ENCODE measurements at regions not wholly inside any gene's neighbourhood (a gene's known extent, or its start where the extent isn't known, plus 50 kb on each side); places are given as distances from the start of the nearest gene placed in this dataset.
"Not testable (repeated sequence)": the region's sequence is repeated elsewhere in the genome, so short reads cannot be mapped to it uniquely, and the experiment has no call there.

- DNase-seq, result no peak
These were observed 613.2 kb upstream of the RAB6C start for GRCh38 chr2:129366263-129366662.

- no peak for DNase-seq
These were observed 612.4 kb upstream of the RAB6C start for GRCh38 chr2:129367107-129367506.

GRCh38 chr2:129369437-129369836 lies 610.0 kb upstream of the RAB6C start:
- no peak for DNase-seq

GRCh38 chr2:129374452-129374851 lies 605.0 kb upstream of the RAB6C start:
- DNase-seq, result no peak

GRCh38 chr2:129375632-129376425 lies 603.6 kb upstream of the RAB6C start:
- no peak for DNase-seq

- no peak for DNase-seq
These were observed 602.9 kb upstream of the RAB6C start for GRCh38 chr2:129376426-129377077.

GRCh38 chr2:129377078-129377469 lies 602.4 kb upstream of the RAB6C start:
- DNase-seq, result no peak

- DNase-seq, result no peak
These were observed 601.3 kb upstream of the RAB6C start for GRCh38 chr2:129378186-129378585.

- DNase-seq, result no peak
These were observed 600.1 kb upstream of the RAB6C start for GRCh38 chr2:129379411-129379810.

- no peak for DNase-seq
These were observed 597.7 kb upstream of the RAB6C start for GRCh38 chr2:129381789-129382188.

GRCh38 chr2:129388870-129389269 lies 590.6 kb upstream of the RAB6C start:
- no peak for DNase-seq

- no peak for DNase-seq
These were observed 585.6 kb upstream of the RAB6C start for GRCh38 chr2:129393816-129394215.

GRCh38 chr2:129396980-129397599 lies 582.4 kb upstream of the RAB6C start:
- DNase-seq, result no peak

GRCh38 chr2:129400826-129401225 lies 578.6 kb upstream of the RAB6C start:
- no peak for DNase-seq

- no peak for DNase-seq
These were observed 577.4 kb upstream of the RAB6C start for GRCh38 chr2:129402076-129402475.

GRCh38 chr2:129404000-129404685 lies 575.3 kb upstream of the RAB6C start:
- DNase-seq, result no peak

GRCh38 chr2:129408570-129408969 lies 570.9 kb upstream of the RAB6C start:
- no peak for DNase-seq

GRCh38 chr2:129417041-129417440 lies 562.4 kb upstream of the RAB6C start:
- not testable (repeated sequence) for DNase-seq

GRCh38 chr2:129422028-129422427 lies 557.4 kb upstream of the RAB6C start:
- no peak for DNase-seq

- no peak for DNase-seq
These were observed 551.3 kb upstream of the RAB6C start for GRCh38 chr2:129428086-129428660.

GRCh38 chr2:129430911-129431310 lies 548.6 kb upstream of the RAB6C start:
- DNase-seq, result no peak

GRCh38 chr2:129431881-129432280 lies 547.6 kb upstream of the RAB6C start:
- DNase-seq, result no peak

GRCh38 chr2:129436809-129437208 lies 542.7 kb upstream of the RAB6C start:
- no peak for DNase-seq
